Kidney glomerular epithelial cell (primary cell): ENCODE measurements at regions not wholly inside any gene's neighbourhood (a gene's known extent, or its start where the extent isn't known, plus 50 kb on each side); places are given as distances from the start of the nearest gene placed in this dataset.
"Not testable (repeated sequence)": the region's sequence is repeated elsewhere in the genome, so short reads cannot be mapped to it uniquely, and the experiment has no call there.

Experiments used
- DNase-seq: peaks from one replicate; lab custom pipeline; 2025; lab: John Stamatoyannopoulos, UW

DNA sequence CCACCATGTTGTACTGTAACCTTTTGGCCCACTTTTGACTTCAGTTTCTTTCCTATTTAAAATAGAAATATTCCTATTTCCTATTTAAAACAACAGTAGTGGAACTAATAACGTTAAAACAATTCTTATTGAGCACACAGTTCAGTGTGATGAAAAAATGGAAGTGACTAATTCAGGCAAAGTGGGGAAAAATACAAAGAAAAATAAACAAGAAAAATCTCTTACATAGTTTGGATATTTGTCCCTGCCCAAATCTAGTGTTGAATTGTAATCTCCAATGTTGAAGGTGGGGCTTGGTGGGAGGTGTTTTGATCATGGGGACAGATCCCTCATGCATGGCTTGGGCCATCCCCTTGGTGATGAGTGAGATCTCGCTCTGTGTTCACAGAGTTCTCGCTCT, 198.1 kb upstream of the CPHXL start:
- no peak for DNase-seq

DNA sequence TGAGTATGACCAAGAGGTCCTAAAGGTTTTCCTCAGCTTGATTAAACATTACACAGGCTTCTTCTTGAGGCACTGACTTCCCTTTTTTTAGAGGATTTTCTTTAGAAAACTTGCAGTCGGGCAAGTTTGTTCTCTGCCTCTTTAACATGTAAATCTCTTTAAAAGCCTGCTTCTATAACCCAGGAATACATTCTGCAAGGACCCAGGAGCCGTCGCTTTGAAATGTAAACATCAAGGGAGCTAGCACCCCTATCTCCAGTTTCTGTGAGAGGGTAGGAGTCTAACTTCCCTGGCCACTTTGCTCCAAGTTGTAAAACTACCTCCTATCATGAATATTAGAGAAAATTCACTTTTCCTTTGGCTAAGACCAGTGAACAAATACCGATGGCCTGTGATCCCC, 201.5 kb upstream of the CPHXL start:
- DNase-seq: no peak

DNA sequence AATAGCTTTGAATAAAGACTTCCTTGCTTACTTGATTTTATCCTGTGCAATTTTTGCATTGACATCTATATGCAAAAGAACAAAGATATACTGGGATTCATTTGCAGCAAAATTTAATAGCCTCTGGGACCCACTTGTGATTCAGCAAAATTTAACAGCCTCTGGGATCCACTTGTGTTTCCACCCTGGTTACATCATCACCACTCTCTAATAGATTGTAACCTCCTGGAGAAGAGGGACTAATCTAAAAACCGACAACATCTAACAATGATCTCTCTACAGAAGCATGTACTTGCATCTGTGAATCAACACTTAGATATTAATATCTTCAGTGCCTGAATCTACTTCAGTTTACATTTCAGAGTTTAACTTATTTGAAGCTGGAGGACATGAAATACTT, 202.0 kb upstream of the CPHXL start:
- no peak for DNase-seq

DNA sequence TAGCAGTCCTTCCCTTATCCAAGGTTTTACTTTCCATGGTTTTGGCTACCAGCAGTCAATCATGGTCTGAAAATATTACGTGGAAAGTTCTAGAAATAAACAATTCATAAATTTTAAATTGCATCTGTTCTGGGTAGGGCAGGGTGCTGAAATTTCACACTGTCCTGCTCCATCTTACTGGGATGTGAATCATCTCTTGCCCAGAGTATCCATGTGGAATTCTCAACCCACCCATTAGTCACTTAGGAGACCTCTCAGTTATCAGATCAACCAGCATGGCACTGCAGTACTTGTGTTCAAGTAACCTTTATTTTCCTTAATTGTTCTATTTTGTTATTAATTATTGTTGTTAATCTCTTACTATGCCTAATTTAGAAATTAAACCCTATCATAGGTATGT, 202.8 kb upstream of the CPHXL start:
- DNase-seq: no peak

DNA sequence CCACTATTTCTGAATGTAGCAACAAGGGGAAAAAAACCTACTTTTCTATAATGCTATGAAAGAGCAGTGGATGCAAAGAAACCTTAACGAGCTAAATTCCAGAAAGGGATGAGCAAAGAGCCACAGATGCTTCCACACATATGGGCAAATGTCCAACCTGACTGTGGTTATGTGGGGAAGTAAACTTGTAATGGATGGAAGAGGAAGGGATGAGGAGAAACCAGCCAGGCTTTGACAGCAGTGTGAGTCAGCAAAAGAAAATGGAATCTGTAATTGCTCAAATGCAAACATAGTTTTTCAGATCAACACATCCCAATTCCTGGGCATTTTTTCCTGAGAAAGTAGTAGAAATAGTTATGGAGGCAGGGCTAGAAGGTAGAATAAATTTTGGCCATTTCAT, 204.8 kb upstream of the CPHXL start:
- no peak for DNase-seq

DNA sequence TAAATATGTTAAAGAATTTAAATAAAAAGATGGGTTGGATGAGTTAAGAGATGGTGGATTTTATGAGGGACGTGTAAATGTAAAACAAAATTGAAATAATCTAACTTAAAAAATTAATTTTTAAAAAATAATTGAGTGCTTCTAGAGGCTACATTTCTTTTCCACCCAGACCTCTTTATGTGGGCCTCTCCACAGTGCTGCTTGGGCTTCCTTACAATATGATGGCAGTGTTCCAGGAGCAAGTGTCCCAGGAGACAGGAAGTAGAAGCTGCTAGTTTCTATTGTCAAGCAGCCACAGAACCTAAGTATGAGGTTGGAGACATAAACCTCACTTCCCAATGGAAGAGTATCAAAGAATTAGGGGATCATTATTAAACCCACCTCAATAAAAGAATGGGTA, 205.7 kb upstream of the CPHXL start:
- no peak for DNase-seq

DNA sequence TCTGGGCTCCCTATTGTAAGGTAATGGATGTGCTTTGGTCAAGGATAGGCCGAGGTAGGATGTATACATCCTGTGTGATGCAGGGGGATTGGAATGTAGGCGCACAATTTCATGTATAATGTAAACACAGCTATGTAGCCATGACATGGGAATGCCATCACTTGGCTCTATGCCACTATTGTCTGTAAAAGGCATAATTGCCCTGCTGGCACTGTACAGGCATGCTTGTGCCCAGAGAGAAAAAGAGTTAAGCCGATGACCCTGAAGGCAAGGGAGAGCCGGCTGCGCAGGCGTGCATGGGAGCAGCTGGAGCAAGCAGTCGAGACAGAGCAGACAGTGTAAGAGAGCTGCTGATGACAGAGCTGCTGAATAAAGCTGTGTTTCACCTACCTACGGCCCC, 212.5 kb upstream of the CPHXL start:
- no peak for DNase-seq

DNA sequence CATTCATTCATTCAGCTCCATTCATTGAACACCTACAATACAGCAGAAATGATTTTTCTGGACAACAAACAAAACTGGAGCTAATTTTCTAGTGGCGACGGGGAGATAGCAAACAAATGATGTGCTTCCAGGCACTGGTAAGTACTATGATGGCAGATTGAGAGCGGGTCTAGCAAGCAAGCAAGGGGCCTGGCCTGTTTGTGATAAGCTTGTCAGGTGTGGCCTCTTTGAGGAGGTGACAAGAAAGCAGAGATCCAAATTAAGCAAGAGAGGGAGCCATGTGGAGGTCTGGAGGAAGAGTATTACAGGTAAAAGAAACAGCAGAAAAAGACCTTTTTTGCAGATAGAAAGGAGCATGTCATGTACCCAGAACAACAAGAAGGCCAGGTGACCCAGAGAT, 216.1 kb upstream of the CPHXL start:
- no peak for DNase-seq

DNA sequence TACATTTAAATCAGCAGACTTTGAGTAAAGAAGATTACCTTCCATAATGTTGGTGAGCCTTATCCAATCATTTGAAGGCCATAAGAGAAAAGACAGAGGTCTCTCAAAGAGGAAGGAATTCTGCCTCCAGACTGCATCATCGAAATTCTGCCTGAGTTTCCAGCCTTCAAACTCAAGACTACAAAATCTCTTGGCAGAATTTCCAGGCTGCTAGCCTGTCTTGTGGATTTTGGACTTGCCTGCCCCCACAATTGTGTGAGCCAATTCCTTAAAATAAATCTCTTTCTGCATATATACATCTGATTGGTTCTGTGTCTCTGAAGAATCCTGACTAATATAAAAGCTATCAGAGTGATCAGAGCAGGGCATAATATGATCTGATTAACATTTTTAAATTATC, 216.6 kb upstream of the CPHXL start:
- no peak for DNase-seq

DNA sequence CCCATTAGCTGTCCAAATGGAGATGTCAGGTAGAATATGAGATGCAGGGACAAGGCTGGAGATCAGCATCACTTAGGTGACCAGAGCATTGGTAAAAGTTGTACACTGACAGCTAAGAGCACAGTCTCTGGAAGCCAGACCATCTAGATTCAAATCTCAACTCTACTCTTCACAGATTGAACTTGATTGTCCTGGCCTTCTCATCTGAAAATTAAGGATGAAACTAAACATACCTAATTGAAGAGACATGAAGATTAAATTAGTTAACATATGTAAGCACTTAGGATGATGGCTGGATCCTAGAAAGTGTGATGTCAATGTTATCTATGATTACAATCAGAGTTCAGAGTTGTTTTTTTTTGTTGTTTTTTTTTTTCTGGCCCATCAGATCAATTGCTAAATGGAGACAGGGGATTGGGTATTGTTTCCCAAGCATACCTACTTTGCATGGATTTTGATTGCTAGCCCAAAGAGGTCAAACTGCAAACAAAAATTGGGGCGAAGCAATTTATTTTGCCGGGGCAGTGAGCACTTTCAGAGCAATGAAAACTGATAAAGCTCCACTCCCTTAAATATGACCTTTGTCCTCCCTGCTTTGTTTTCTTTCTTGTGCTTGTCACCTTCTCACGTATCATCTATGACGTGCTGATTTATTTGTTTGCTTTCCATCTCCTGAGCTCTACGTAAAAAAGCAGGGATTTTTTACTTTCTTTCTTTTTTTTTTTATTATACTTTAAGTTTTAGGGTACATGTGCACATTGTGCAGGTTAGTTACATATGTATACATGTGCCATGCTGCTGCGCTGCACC, 217.6 kb upstream of the CPHXL start:
- no peak for DNase-seq

DNA sequence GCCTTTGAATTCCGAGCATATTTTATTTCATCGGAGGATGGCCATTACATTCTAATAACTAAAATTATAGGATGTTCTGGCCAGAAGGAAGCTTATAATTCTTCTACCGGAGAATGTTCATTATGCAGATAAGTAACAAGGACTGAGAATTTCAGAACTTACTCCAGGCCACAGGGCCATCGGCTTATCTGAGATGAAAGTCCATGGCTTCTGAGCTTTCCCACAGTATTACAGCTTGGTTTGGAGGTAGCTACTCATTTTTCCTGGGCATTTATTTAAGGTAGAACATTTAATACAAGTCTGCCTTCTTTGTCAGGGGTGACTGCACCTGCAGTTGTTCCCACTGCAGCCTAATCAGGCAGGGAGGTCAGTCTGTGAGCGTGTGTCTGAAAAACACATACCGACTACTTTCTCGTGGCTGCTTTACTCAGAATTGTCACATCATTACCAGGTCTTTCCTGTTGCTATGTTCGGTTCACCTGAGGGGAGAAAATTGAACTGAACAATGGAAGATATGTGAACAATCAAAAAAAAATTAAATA, 219.7 kb upstream of the CPHXL start:
- DNase-seq: no peak

DNA sequence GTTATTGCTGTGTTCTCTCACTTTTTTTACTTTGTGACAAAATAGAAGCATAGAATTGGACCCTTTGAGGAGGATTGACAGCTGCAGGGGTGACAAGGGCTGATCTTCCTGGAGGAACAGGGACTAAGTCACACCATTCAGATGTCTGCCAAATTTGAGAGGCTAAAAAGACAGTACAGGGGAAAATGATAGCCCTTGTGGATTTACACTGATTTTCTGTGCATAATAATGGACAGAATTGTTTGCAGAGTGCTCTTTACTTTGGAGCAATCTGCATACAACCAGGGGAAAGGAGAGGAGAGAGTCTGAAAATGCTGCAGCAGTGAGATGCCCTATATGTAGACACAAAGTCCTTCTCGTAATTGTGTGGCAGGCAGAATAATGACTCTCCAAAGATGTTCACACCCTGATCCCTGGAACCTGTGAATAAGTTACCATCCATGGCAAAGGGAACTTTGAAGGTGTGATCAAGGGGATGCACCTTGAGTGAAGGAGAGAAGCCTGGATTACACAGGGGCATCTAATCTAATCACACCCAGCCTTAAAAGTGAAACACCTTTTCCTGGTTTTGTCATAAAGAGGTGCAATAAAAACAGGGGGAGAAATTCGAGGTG, 221.4 kb upstream of the CPHXL start:
- DNase-seq: no peak

DNA sequence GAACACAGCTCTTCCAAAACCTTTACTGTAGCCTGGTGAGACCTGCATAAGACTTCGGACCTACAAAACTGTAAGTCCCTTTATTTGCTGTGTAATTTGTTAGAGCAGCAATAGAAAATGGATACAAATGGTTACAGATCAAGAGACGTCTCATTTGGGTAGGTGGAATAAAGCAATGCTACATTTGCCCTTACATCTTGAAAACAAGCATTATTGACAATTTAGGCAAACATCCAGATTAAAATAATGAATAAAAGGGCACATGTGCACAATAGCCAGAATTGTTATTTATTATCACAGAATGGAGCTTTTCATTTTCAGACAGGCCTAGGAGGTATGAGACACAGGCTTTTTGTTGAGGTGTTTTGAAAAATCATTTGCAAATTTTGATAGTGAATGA, 222.2 kb upstream of the CPHXL start:
- no peak for DNase-seq

DNA sequence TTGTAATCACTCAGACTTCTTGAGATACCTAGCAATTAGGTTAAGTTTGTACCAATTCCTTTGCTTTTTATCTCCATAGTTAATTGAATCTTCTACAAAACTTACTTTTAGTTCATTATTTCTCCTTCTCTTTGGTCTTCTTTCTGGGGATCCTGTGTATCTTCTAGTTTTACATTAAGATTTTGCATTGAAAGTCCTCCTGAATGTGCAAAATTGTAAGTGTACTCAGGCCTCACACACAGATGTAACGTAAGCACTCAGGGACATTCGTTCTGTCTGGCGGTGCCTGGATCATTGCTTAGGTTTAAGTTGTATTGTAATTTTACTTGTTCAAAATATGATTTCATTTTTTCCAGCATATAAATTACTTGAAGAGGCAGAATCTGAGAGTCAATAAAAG, 222.6 kb upstream of the CPHXL start:
- DNase-seq: no peak

DNA sequence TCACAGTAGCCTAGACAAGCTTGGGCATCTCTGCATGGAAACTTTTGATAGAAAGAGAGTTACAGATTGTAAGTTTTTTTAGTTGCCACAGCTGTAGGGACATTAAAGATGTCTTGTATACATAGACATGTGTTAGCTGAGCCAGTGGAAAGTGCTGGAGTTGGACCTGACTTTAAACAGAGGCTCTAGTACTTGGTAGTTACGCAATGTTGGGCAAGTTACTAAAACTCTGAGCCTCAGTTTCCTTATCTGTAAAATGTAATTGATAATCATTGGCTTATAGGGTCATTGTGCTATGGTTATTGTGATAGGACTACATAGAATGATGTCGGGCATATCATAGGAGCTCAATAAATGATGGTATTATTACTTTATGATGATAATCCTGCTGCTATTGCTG, 225.8 kb upstream of the CPHXL start:
- no peak for DNase-seq

DNA sequence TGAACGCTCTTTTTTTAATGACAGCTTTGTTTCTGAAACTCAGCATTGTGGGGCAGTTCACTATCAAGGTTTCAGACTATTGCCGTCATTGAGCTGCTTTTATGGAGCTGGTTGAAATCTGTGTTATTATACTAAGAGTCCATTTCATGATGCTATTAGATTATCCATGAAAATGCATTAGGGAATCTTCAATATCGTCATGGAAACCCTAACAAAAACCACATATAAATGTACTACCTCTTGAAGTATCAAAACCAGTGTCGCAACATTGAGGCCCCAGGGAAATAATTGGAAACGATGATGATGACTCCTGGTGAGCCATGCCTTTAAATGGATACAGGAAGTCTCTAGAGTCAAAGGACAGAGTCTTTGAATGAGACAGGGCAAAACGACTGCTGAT, 231.6 kb upstream of the CPHXL start:
- no peak for DNase-seq

DNA sequence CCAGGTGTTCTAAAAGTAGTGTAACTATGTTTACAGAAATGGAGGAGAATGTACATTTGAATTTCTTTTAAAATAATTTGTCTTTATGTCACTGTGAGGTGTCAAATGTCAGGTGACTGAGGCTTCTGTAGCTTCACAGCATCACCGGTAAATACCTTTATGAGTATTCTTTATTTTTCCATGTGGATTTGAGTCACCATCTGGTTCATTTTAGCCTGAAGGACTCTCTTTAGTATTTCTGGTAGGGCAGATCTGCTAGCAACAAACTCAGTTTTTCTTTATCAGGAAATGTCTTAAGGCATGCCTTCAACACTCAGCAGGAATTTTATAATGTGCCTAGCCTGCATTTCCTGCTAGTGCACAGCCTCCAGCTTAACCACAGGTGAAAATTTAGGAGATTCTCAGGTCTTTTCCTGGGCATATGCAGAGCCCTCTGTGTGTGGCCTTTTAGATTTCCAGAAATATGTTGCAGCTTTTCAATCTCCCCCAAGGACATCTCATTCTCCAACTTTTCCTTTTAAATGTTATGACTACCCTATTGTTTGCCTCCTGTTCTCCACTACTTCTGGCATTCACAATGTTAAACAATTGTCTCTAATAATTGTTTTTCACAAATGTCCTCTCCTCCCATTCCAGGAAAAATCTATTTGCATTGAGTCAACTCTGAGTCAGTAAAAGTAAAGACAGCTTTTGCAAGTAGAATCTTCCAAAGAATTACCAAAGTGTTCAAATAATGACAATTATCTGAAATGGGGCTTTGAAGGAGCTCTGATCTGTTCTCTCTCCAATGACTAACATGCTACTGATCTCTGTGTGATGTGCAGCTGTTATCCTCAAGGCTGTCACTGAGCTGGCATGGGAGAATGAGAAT, 239.4 kb upstream of the CPHXL start:
- DNase-seq: no peak

DNA sequence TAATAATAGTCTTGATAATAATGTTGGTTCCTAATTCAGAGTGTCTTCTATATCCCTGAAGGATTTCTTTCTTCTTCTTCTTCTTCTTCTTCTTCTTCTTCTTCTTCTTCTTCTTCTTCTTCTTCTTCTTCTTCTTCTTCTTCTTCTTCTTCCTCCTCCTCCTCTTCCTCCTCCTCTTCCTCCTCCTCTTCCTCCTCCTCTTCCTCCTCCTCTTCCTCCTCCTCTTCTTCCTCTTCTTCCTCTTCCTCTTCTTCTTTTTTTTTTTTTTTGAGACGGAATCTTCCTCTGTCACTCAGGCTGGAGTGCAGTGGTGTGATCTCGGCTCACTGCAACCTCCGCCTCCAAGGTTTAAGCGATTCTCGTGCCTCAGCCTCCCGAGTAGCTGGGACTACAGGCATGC, 242.8 kb upstream of the CPHXL start:
- DNase-seq: not testable (repeated sequence)

DNA sequence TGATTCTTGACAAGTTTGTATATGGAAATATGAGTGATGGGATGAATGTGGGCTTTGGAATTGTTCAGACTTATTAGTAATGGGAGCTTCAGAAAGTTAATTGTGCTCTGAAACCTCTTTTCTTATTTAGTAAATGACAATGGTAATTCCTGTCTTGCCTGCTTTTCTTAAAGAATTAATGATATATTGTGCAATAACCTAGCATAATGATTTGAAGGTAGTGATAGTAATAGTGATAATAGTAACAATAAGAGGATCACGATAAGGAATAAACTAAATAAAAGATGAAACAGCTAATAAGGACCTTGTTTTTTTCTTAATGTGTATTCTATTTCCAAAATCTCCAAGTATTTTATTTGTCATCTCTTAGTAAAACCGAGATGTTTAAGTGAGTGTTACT, 245.0 kb upstream of the CPHXL start:
- no peak for DNase-seq

DNA sequence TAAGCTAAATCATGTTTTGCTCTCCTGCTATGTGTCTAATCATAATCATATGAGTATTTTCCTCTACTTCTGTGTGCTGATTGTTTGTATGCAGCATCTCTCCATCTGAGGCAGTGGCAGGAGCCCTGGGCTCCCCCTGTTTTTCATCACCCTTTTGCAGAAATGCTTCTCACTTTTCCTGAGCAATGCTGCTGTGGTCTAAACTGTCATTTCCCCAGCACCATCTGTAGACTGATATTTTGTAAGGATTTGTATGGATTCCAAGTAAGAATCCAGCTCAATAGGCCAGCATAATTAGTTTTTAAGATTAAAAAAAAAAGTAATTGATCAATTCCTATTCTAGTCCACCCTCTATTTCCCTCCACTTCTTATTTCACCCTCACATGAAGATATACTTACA, 257.0 kb upstream of the CPHXL start:
- no peak for DNase-seq

DNA sequence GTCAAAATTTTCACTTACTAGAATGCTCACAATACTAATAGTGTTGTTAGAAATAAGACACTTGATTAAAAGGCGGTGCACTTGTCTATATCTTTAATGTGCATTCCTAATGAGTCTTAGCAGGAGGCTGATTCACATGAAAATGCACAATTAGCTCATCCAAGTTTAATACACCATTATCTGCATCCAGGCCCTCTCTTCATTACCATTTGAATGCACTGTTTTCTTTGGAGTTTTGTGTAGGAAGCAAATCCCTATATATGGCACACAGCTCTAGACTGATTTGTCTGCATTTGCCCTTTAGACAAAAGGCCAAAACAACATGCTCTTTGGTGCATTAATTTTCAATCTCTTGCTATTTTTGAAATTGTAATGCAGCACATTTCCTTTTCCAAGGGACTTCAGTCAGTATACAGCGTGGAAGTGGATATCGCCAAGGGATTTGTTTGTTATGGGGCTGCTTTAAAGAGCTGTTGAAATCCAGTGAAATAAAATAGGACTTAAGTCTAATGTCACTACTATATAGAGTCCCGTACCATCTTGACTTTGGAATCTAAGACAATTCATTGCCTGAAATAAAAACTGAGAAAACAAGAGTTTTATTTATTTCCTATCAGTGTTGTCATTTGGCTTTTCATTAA, 257.6 kb upstream of the CPHXL start:
- no peak for DNase-seq

DNA sequence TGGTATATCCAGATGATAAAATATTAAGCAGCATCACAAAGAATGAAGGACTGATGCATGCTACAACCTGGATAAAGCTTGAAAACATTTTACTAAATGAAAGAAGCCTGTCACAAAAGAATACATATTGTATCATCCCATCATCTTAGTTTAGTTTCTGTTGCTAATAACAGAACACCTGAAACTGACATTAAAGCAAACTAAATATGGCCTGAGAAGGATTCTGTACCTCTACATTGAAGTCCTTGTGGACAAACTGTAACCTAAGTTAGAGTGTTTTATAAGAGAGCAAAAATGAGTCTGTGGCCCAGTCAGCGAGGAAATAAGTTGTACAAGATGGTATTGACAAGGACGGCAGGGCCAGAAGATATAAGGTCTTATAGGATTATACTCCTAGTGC, 261.0 kb upstream of the CPHXL start:
- DNase-seq: no peak
